ENCODE measurements at regions not wholly inside any gene's neighbourhood (a gene's known extent, or its start where the extent isn't known, plus 50 kb on each side); places are given as distances from the start of the nearest gene placed in this dataset.
A peak's percentile ranks its signal among the peaks of the same experiment; 100 is the strongest.

- no peak for DNase-seq (ENCODE audit: low read depth in 4 of 4, low spot score in 3 of 4)
Measured at GRCh38 chr6:43940071-43940392, 170.0 kb downstream of the VEGFA start.

- DNase-seq (ENCODE audit: low read depth in 4 of 4, low spot score in 3 of 4): no peak
Measured at GRCh38 chr6:43939281-43940070, 169.5 kb downstream of the VEGFA start.

GRCh38 chr6:43938178-43939105, 168.4 kb downstream of the VEGFA start:
- DNase-seq (ENCODE audit: low read depth in 4 of 4, low spot score in 3 of 4): no peak

- no peak for DNase-seq (ENCODE audit: low read depth in 4 of 4, low spot score in 3 of 4)
Measured at GRCh38 chr6:43937236-43938177, 167.5 kb downstream of the VEGFA start.

- DNase-seq (ENCODE audit: low read depth in 4 of 4, low spot score in 3 of 4): no peak
Measured at GRCh38 chr6:43936476-43936875, 166.5 kb downstream of the VEGFA start.

GRCh38 chr6:43935921-43936439, 166.0 kb downstream of the VEGFA start:
- no peak for DNase-seq (ENCODE audit: low read depth in 4 of 4, low spot score in 3 of 4)

- DNase-seq (ENCODE audit: low read depth in 4 of 4, low spot score in 3 of 4): no peak
Measured at GRCh38 chr6:43934803-43935602, 165.0 kb downstream of the VEGFA start.

- no peak for DNase-seq (ENCODE audit: low read depth in 4 of 4, low spot score in 3 of 4)
Measured at GRCh38 chr6:43934183-43934802, 164.3 kb downstream of the VEGFA start.

GRCh38 chr6:43933148-43933885, 163.3 kb downstream of the VEGFA start:
- DNase-seq (ENCODE audit: low read depth in 4 of 4, low spot score in 3 of 4): peak; percentile 54 to 70 (median 66)

GRCh38 chr6:43932259-43933147, 162.5 kb downstream of the VEGFA start:
- DNase-seq (ENCODE audit: low read depth in 4 of 4, low spot score in 3 of 4): no peak

GRCh38 chr6:43931201-43931600, 161.2 kb downstream of the VEGFA start:
- DNase-seq (ENCODE audit: low read depth in 4 of 4, low spot score in 3 of 4): no peak

- DNase-seq (ENCODE audit: low read depth in 4 of 4, low spot score in 3 of 4): no peak
Measured at GRCh38 chr6:43930440-43931154, 160.6 kb downstream of the VEGFA start.

- no peak for DNase-seq (ENCODE audit: low read depth in 4 of 4, low spot score in 3 of 4)
Measured at GRCh38 chr6:43929511-43929910, 159.5 kb downstream of the VEGFA start.

GRCh38 chr6:43927532-43928210, 157.7 kb downstream of the VEGFA start:
- DNase-seq (ENCODE audit: low read depth in 4 of 4, low spot score in 3 of 4): no peak

GRCh38 chr6:43926634-43927531, 156.9 kb downstream of the VEGFA start:
- no peak for DNase-seq (ENCODE audit: low read depth in 4 of 4, low spot score in 3 of 4)
